SJSA1 (cell line): ENCODE measurements at regions not wholly inside any gene's neighbourhood (a gene's known extent, or its start where the extent isn't known, plus 50 kb on each side); places are given as distances from the start of the nearest gene placed in this dataset.

Experiments
- DNase-seq, 2 experiments: peaks; one replicate each; pipeline ENCODE4 v3.0.0-alpha.2; 2015 to 2020; ENCODE audit warnings: low spot score in 2 of 2, low read depth in 1 of 2
- H3K27ac ChIP-seq: fragments of 250-450 bp; sonication (Bioruptor Pico); 2 replicates; pipeline ENCODE4 v1.5.1; 2020; ENCODE audit warnings: mild to moderate bottlenecking, moderate library complexity
- H3K27me3 ChIP-seq: fragments of 250-450 bp; sonication (Bioruptor Pico); replicated peaks from 2 replicates; pipeline ENCODE4 v1.5.1; 2020; ENCODE audit warnings: mild to moderate bottlenecking, moderate library complexity
- H3K36me3 ChIP-seq: fragments of 250-450 bp; sonication (Bioruptor Pico); 2 replicates; pipeline ENCODE4 v1.5.1; 2020; ENCODE audit warnings: mild to moderate bottlenecking
- H3K4me1 ChIP-seq: fragments of 250-450 bp; sonication (Bioruptor Pico); replicated peaks from 2 replicates; pipeline ENCODE4 v1.6.1; 2021; ENCODE audit warnings: mild to moderate bottlenecking
- H3K4me3 ChIP-seq: fragments of 250-450 bp; sonication (Bioruptor Pico); 2 replicates; pipeline ENCODE4 v1.5.1; 2020; ENCODE audit warnings: mild to moderate bottlenecking
- H3K9me3 ChIP-seq: fragments of 250-450 bp; sonication (Bioruptor Pico); replicated peaks from 2 replicates; pipeline ENCODE4 v1.5.1; 2020; ENCODE audit warnings: mild to moderate bottlenecking

DNA sequence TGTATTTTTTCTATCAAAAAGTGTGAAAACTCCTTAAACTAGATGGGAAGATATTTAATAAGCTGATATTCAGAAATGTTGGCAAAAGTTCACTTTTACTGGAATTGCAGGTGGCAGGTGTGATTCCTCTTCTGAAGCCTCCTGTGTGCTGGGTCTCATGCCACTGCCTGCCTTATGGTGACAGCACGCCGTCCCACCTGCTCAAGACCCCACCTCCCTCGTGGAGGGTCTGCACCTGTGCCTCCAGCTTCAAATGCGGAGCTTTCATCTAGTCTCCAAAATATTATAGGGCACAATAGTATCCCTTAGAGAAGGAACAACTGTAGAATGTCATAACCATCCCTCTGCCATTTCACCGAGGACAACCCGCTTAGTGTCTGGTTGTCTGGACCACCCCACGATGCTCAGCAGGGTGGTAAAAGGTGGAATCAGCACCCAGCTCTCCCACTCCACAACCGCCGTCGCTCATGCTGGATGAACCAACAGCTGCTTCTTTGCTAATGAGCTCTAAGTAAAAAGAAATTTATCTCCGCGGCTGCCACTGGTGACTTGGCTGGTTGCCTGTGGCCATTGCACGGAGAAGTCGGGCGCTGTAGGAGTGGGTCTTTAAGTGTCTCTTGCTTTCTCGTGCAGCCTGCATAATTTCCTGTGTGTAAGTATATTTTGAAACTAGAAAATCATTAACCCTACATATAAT lies 119.3 kb upstream of the TCERG1L start:
- Histone ChIP-seq H3K4me3 (no peak overlapping the region), H3K4me1 (no peaks in the 10 kb centered on the region), H3K36me3 (no peaks in the 10 kb centered on the region), H3K27ac (no peak overlapping the region), H3K27me3 (no peaks in the 10 kb centered on the region), H3K9me3 (peaks cover 3% of the 10 kb centered on the region; the same call in 1 of the 2 replicates)
- no peak for DNase-seq

DNA sequence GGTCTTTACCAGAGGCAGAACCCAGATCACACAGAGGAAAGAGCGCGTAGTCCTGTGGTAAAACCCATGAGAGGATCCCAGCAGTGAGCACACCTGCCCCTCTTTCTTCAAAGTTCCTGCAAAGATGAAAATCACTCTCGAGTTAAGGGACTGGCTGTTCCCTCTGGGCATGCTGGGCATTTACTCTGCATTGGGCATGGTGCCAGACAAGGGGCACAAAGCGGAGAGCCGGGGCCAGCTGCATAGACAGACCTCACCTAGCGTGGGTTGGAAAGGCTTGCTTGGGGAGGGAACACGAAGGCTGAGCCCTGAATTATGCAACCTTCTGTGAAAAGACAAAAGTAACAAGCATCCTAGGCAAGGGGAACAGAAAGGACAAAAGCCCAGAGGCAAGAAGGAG lies 120.0 kb upstream of the TCERG1L start:
- 0 out of 2 replicates have a peak, but pooled peaks cover 3% of the 10 kb centered on the region for H3K9me3 ChIP-seq
- H3K36me3 ChIP-seq: no peaks in the 10 kb centered on the region
- no peaks in the 10 kb centered on the region for H3K4me1 ChIP-seq
- no peak overlapping the region for H3K27ac ChIP-seq
- DNase-seq: no peak
- no peak overlapping the region for H3K4me3 ChIP-seq
- H3K27me3 ChIP-seq: no peaks in the 10 kb centered on the region

DNA sequence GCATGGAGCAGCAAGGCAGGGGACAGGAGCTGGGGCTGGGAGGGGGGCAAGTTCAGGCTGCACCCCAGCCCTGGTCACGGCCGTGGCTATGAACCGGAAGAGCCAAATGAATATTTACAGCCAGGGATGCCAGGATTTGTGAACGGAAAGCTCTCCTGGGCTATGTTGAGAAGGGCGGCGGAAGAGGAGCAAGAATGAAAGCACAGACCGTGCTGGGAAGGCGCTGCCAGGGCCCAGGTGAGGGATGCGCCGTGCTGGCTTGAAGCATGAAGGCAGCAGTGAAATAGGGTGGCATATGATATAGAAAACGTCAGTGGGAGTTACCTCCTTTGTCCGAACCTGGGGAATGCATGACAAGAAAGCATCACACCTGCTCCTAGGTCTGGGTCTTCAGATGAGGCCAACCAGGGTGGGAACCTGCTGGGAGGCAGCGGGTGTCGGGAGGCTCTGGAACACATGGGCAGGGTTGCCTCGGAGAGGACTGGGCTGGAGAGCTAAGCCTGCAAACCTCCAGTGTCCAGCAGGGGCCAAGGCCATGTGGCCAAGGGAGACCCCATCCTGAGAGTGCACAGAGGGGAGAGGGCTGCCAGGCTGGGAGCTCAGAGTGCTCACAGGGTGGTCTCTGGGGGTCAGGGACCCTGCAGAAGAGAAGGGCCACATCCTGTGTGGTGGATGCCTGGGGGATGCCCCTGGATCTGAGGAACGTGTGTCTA lies 120.6 kb upstream of the TCERG1L start:
- no peak for DNase-seq
- no peaks in the 10 kb centered on the region for H3K4me1 ChIP-seq
- no peaks in the 10 kb centered on the region for H3K27me3 ChIP-seq
- H3K9me3 ChIP-seq: 0 out of 2 replicates have a peak, but pooled peaks cover 3% of the 10 kb centered on the region
- no peak overlapping the region for H3K4me3 ChIP-seq
- H3K36me3 ChIP-seq: no peaks in the 10 kb centered on the region
- no peak overlapping the region for H3K27ac ChIP-seq

DNA sequence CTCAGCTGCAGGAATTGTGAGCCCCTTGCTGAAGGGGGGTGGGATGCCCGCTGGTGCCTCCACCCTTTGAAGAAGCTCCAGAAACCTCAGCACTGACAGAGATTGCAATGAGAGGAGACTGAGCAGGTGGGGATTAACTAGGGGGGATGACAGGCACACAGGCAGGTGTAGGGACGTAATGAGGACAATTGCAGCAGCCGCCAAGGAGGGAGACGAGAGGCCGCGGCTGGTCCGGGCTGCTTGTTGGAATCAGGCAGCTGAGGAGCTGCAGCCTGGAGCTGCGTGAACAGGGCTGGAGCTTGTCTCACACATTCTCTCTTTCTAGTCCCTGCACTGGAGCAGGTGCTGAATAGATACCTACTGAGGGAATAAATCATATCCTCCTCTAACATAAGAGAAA lies 122.0 kb upstream of the TCERG1L start:
- H3K27me3 ChIP-seq: no peaks in the 10 kb centered on the region
- no peak overlapping the region for H3K4me3 ChIP-seq
- no peak overlapping the region for H3K27ac ChIP-seq
- H3K9me3 ChIP-seq: 0 out of 2 replicates have a peak, but pooled peaks cover 3% of the 10 kb centered on the region
- DNase-seq: no peak
- H3K36me3 ChIP-seq: no peaks in the 10 kb centered on the region
- no peaks in the 10 kb centered on the region for H3K4me1 ChIP-seq

DNA sequence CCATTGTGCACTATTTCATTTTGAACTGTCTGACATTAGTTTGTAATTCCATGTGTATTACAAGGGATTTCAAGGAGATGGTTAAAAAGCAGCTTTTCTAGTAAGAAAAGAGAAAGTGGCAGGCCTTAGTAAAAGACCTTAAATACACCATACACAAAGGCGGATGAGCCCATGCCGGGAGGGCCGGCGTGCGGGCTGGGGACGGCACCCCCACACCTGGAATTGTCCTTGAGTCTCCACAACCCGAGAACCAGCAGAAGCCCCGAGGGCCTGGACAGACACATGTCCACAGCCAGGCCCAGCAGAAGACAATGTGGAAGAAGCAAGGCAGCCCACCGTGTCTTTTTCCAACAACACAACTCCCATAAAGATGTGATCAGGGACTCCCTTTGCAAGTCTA lies 123.7 kb upstream of the TCERG1L start:
- no peaks in the 10 kb centered on the region for H3K27me3 ChIP-seq
- H3K27ac ChIP-seq: no peak overlapping the region
- DNase-seq: no peak
- H3K36me3 ChIP-seq: no peaks in the 10 kb centered on the region
- H3K4me3 ChIP-seq: no peak overlapping the region
- peaks cover 3% of the 10 kb centered on the region; the same call in 1 of the 2 replicates for H3K9me3 ChIP-seq
- H3K4me1 ChIP-seq: no peaks in the 10 kb centered on the region

DNA sequence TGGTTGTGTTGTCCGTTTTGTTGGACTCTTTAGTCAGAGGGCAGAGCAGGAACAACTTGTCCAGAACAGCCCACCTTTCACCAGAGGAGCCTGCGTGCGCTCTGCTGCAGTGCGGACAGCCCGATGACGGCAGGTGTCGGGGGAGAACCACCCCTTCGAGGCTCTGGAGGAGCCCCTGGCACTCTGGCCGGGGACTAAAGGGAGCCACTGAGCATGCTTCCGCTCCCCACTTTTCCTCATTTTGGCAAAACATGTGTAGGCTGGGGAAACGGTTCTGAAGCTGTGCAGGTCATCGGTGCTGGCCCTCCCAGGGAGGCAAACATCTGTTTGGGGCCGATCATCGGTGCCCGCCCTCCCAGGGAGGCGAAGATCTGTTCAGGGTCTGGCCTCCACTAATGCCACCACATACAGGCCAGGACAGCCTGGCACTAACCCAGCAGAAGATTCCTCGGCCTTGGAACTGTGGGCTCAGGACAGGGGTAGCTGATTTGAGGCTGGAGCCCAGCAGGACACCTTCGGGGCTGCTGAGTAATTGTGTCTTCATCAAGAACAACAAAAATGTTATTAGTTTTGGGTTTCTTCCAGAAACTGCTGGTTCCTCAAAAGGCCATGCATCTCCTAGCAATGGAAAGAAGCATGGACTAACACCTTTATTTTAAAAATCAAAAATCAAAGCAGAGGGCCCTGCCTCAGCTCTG lies 124.4 kb upstream of the TCERG1L start:
- H3K27ac ChIP-seq: no peak overlapping the region
- no peak for DNase-seq
- H3K9me3 ChIP-seq: peaks cover 3% of the 10 kb centered on the region; the same call in 1 of the 2 replicates
- H3K27me3 ChIP-seq: no peaks in the 10 kb centered on the region
- no peaks in the 10 kb centered on the region for H3K36me3 ChIP-seq
- no peak overlapping the region for H3K4me3 ChIP-seq
- no peaks in the 10 kb centered on the region for H3K4me1 ChIP-seq

DNA sequence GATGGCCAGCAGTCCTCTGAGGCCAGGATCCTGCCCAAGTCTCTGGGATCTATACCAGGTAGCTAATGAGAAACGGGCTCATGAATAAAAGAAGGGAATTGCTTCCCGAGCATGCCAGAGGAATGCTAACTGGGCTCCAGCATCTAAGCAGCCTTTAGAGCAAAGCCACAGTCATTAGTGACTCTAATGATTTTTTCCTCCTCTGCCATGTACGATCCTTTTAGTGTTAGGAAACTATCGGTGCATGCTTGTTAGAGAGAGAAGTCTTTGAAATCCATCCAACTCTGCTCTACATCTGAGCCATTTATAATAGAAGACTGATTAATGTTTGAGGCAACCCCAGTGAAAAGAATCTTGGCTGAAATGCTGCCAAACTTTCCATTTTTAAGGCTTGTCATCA lies 124.9 kb upstream of the TCERG1L start:
- H3K27me3 ChIP-seq: no peaks in the 10 kb centered on the region
- no peak overlapping the region for H3K4me3 ChIP-seq
- no peaks in the 10 kb centered on the region for H3K36me3 ChIP-seq
- no peaks in the 10 kb centered on the region for H3K4me1 ChIP-seq
- H3K27ac ChIP-seq: no peak overlapping the region
- peaks cover 3% of the 10 kb centered on the region; the same call in 1 of the 2 replicates for H3K9me3 ChIP-seq
- DNase-seq: no peak

DNA sequence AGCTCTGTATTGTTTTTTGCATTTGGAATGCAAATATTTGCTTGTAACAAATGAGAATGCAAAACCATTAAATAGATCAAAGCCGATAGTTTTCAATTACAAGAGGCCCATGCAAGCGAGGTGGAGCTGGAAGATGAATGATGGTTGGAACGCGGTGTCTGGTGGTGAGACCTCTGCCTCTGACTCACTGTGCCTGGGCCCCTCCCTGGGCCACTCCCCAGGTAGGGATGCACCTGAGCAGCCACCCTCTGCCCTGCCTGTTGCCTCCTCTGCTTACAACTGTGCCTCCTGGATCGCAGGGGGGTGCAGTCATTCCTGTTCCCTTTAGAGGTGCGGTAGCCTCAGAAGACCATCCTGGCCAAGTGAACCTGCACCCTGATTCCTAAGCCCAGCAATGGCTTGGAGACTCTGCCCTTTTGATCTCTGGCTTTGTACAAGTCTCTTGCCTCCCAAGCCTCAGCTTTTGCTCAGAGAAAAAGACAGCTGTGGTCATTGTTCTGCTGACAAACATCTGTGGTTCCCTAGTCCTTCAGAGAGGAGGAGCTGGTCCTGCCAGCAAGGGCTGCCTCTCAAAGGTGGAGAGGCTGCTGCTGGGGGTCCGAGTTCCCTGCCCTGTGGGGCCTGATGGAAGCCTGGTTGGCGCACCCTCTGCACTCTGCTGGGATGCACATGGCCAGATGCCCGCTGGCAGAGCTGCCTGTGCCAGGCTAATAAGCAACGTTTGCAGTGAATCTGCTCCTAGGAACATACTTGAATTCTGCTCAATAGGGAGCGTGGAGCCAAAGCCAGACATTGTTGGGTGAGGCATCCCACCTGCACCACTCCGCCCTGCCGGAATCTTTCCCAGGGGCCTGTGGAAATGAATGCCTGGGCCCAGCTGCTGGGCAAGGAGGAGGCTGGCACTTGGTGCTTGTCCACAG lies 126.3 kb upstream of the TCERG1L start:
- Histone ChIP-seq H3K4me3 (no peak overlapping the region), H3K27me3 (no peaks in the 10 kb centered on the region), H3K4me1 (no peaks in the 10 kb centered on the region), H3K36me3 (no peaks in the 10 kb centered on the region), H3K27ac (no peak overlapping the region), H3K9me3 (peaks cover 3% of the 10 kb centered on the region; the same call in 1 of the 2 replicates)
- no peak for DNase-seq

DNA sequence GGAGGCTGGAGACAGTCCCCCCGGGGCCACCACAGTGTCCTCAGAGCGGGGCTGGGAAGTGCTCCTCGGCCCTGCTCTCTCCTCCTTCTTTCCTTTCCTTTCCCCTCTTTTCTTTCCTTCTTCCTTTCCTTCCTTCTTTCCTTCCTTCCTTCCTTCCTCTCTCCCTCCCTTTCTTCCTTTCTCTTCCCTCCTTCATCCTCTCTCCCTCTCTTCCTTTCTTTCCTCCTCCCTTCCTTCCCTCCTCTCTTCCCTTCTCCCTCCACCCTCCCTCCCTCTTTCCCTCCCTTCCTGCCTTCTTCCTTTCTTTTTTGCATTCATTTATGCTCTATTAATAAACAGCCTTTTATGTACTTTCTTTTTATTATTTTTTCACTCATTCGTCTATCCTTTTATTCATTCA lies 127.1 kb upstream of the TCERG1L start:
- Histone ChIP-seq H3K27ac (no peak overlapping the region), H3K4me1 (no peaks in the 10 kb centered on the region), H3K27me3 (no peaks in the 10 kb centered on the region), H3K36me3 (no peaks in the 10 kb centered on the region), H3K9me3 (peaks cover 3% of the 10 kb centered on the region; the same call in 1 of the 2 replicates), H3K4me3 (no peak overlapping the region)
- no peak for DNase-seq

DNA sequence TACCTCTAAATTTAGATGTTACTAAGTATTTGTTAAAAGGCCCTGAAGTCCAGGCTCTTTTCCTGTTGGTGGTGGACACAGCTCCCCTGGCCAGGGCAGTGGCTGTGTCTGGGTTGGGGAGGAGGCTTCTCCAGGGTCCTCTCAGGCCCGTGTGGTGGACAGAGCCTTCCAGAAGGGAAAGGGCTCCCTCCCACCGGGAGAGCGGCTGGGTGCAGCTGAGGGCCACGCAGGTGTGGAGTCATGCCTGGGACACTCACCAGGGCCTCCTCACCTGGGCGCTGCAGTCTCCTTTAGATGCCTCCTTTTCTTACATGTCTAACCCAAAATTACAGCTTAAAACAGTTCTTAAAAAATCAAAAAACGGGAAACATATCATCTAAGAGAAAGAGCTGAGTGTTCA lies 128.2 kb upstream of the TCERG1L start:
- no peaks in the 10 kb centered on the region for H3K36me3 ChIP-seq
- no peak for DNase-seq
- no peak overlapping the region for H3K27ac ChIP-seq
- H3K27me3 ChIP-seq: no peaks in the 10 kb centered on the region
- no peak overlapping the region for H3K4me3 ChIP-seq
- no peaks in the 10 kb centered on the region for H3K4me1 ChIP-seq
- H3K9me3 ChIP-seq: peaks cover 3% of the 10 kb centered on the region

DNA sequence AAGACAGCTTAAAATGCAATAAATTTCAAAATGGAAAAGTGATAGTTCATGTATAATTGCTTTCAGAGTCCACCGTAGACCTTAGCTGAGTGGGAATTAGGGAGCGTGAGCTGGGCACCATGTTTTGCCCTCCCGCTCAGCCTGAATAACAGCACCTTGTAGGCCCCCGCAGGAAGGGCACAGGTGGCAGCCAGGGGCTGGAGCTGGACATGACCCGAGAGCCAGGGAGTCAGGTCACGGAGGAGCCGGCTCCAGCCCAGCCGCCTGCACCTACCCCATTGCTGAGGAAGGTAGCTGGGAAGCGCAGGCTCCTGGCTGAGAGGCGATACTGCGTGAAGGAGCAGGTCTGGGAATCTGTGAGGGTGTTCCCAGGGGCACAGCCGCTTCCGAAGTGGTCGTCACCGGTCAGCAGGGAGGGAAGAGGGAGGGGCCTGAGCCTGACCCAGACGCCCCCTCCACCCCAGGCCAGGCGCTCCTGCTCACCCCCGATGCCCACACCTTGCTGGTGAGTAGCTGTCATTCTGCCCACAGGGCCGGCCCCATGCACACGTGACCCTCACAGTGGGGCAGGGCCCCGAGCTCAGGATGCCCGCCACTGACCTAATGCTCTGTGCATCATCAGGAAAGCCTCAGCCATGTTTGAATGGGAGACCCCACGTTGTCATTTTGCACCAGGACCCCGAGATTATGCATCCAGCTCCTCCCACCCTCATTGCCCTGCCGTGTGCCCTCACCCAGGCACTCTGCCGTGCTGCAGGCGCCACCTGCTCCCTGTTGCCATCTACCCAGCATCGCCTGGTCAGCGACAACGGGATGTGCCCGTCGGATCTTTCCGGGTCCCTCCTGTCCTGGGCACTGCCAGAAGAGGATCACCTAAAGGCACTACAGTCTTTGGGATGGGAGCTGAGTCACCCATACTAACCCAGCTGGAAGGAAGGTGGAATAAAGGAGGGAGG lies 129.2 kb upstream of the TCERG1L start:
- Histone ChIP-seq H3K27ac (no peak overlapping the region), H3K36me3 (no peaks in the 10 kb centered on the region), H3K4me3 (no peak overlapping the region), H3K27me3 (no peaks in the 10 kb centered on the region), H3K4me1 (no peaks in the 10 kb centered on the region), H3K9me3 (no peaks in the 10 kb centered on the region; the same call in none of the 2 replicates)
- no peak for DNase-seq

DNA sequence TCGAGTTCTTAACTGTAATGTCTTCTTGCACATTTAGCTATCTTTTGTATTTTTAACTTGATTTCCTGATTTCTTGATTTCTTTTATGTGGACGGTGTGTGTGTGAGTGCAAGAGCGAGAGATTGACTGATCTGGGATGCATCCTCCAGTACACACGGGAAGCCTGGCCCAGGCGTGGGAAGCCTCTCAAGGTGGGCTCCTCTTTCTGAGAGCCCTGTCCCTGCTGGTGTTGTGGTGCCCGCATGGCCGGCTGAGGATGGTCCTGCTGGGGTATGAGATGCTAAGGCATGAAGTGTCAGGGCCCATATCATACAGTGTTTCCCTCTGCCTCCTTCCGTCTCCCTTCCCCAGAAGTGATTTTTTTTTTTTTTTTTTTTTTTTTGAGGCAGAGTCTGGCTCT lies 130.8 kb upstream of the TCERG1L start:
- H3K4me1 ChIP-seq: no peaks in the 10 kb centered on the region
- DNase-seq: no peak
- no peaks in the 10 kb centered on the region for H3K36me3 ChIP-seq
- no peak overlapping the region for H3K4me3 ChIP-seq
- peaks cover 3% of the 10 kb centered on the region for H3K9me3 ChIP-seq
- H3K27ac ChIP-seq: no peak overlapping the region
- H3K27me3 ChIP-seq: no peaks in the 10 kb centered on the region
